Endothelial cell of umbilical vein (primary cell): ENCODE measurements at regions not wholly inside any gene's neighbourhood (a gene's known extent, or its start where the extent isn't known, plus 50 kb on each side); places are given as distances from the start of the nearest gene placed in this dataset.

Experiments used
- BruUV-seq: library from RNA; stranded (reverse); fragments of 400-500 nt; replicated peaks from 2 replicates; lab custom pipeline; 2021; lab: Mats Ljungman, UMichigan
- CTCF ChIA-PET: fragments of 300-600, 350-600 bp; sonication (Branson Sonifier 250); formaldehyde crosslinking; loops from one replicate; lab custom pipeline; 2021; ENCODE audit warnings: antibody characterized with exemption, inconsistent platforms; lab: Charles Lee
- POLR2A ChIA-PET: fragments of 300-600, 350-600 bp; sonication (Branson Sonifier 250); formaldehyde crosslinking; loops from one replicate; lab custom pipeline; 2021; ENCODE audit warnings: antibody characterized with exemption, inconsistent platforms; lab: Charles Lee
- DNase-seq: peaks from one replicate; pipeline ENCODE4 v3.0.0-alpha.2; 2011; ENCODE audit warnings: low read depth, low spot score
- FAIRE-seq: peaks from 2 replicates; lab custom pipeline; 2011; peaks lifted over from hg19 to GRCh38; lab: Jason Lieb, UNC
- H2AFZ ChIP-seq: 2 replicates; pipeline ENCODE4 v1.6.0; 2012; ENCODE audit warnings: low read depth, low read length, control low read depth, inconsistent platforms
- H3K27ac ChIP-seq: 2 replicates; pipeline ENCODE4 v1.5.1; 2011; ENCODE audit warnings: low read depth, mild to moderate bottlenecking, control low read depth, low read length, moderate library complexity; ENCODE audit not compliant: insufficient read depth
- H3K27me3 ChIP-seq, 2 experiments: 2 replicates each; pipeline versions ENCODE4 v1.6.0 to v1.6.1; 2011; ENCODE audit warnings: low read length in 2 of 2, mixed read lengths in 1 of 2; ENCODE audit not compliant: control insufficient read depth in 2 of 2, insufficient read depth in 2 of 2
- H3K36me3 ChIP-seq, 2 experiments: 2 replicates in 1 of 2; 3 replicates in 1 of 2; pipeline ENCODE4 v1.5.1; 2011; ENCODE audit warnings: low read length in 2 of 2, mild to moderate bottlenecking in 1 of 2, moderate library complexity in 1 of 2; ENCODE audit not compliant: control insufficient read depth in 2 of 2, insufficient read depth in 2 of 2; ENCODE audit errors: extremely low read depth in 1 of 2
- H3K4me1 ChIP-seq: 3 replicates; pipeline ENCODE4 v1.5.1; 2011; ENCODE audit warnings: mild to moderate bottlenecking, low read length; ENCODE audit not compliant: control insufficient read depth, insufficient read depth; ENCODE audit errors: extremely low read depth
- H3K4me2 ChIP-seq: 2 replicates; pipeline ENCODE4 v1.6.1; 2011; ENCODE audit warnings: low read length, control low read depth, mixed read lengths; ENCODE audit not compliant: insufficient read depth
- H3K4me3 ChIP-seq, 3 experiments: fragments of 200-600 bp in 1 of 3; sonication (generic), shearing (Covaris generic) in 1 of 3; replicated peaks in 1 of 3; 2 replicates each; pipeline ENCODE4 v1.5.1; 2011 to 2016; ENCODE audit warnings: control low read depth in 3 of 3, low read length in 3 of 3, mild to moderate bottlenecking in 2 of 3, inconsistent platforms in 1 of 3, low read depth in 1 of 3, moderate library complexity in 1 of 3; ENCODE audit not compliant: insufficient read depth in 1 of 3
- H3K79me2 ChIP-seq: 2 replicates; pipeline ENCODE4 v1.6.0; 2012; ENCODE audit warnings: low read length, inconsistent platforms; ENCODE audit not compliant: control insufficient read depth, insufficient read depth
- H3K9ac ChIP-seq: replicated peaks from 2 replicates; pipeline ENCODE3; 2011; ENCODE audit warnings: low read length, control low read depth; ENCODE audit not compliant: insufficient read depth; ENCODE audit errors: extremely low read depth
- H3K9me1 ChIP-seq: replicated peaks from 3 replicates; pipeline ENCODE4 v1.6.0; 2011; ENCODE audit warnings: mild to moderate bottlenecking, low read length; ENCODE audit not compliant: control insufficient read depth, insufficient read depth; ENCODE audit errors: extremely low read depth
- H3K9me3 ChIP-seq: replicated peaks from 2 replicates; pipeline ENCODE4 v1.5.1; 2012; ENCODE audit warnings: low read length, inconsistent platforms; ENCODE audit not compliant: control insufficient read depth, insufficient read depth
- H4K20me1 ChIP-seq: replicated peaks from 2 replicates; pipeline ENCODE3; 2011; ENCODE audit warnings: mild to moderate bottlenecking, low read length; ENCODE audit not compliant: control insufficient read depth, insufficient read depth; ENCODE audit errors: extremely low read depth
- CTCF ChIP-seq, 2 donors: IDR thresholded peaks; 1 replicate in 1 of 2; 2 replicates in 1 of 2; pipeline ENCODE4 v1.5.1; 2011; ENCODE audit warnings: low read length in 2 of 2, mild to moderate bottlenecking in 2 of 2, moderate library complexity in 2 of 2, control low read depth in 1 of 2, inconsistent platforms in 1 of 2, low read depth in 1 of 2; ENCODE audit not compliant: insufficient read depth in 1 of 2; ENCODE audit errors: extremely low read depth in 1 of 2
- EZH2 ChIP-seq: IDR thresholded peaks from 2 replicates; pipeline ENCODE4 v1.6.1; 2012; ENCODE audit warnings: borderline replicate concordance, low read depth, mild to moderate bottlenecking, moderate library complexity, low read length, inconsistent platforms; ENCODE audit not compliant: severe bottlenecking
- FOS ChIP-seq: IDR thresholded peaks from 2 replicates; pipeline ENCODE4 v1.6.1; 2011; ENCODE audit warnings: mild to moderate bottlenecking, low read length, moderate library complexity, borderline replicate concordance; ENCODE audit not compliant: insufficient read depth
- GATA2 ChIP-seq: IDR thresholded peaks from 2 replicates; pipeline ENCODE4 v1.7.0; 2011; ENCODE audit warnings: low read depth, mild to moderate bottlenecking, moderate library complexity, mixed read lengths, low read length; ENCODE audit not compliant: insufficient read length, insufficient read depth
- JUN ChIP-seq: IDR thresholded peaks from 2 replicates; pipeline ENCODE4 v1.6.1; 2011; ENCODE audit warnings: borderline replicate concordance, low read depth; ENCODE audit not compliant: insufficient read length, insufficient read depth
- MAX ChIP-seq: IDR thresholded peaks from 2 replicates; pipeline ENCODE4 v1.6.1; 2011; ENCODE audit not compliant: insufficient read depth, insufficient read length
- MYC ChIP-seq: IDR thresholded peaks from one replicate; pipeline ENCODE4 v1.6.1; 2011; ENCODE audit warnings: mild to moderate bottlenecking, low read depth, low read length
- POLR2A ChIP-seq: IDR thresholded peaks from 2 replicates; pipeline ENCODE4 v1.6.1; 2012; ENCODE audit warnings: low read depth, mild to moderate bottlenecking, control low read depth, low read length
- POLR2AphosphoS5 ChIP-seq: IDR thresholded peaks from 2 replicates; pipeline ENCODE4 v1.6.1; 2012; ENCODE audit warnings: low read depth, mild to moderate bottlenecking, control low read depth, low read length, moderate library complexity; ENCODE audit not compliant: insufficient read depth
- dilution Hi-C: fragments of 300-500 bp; cut with MboI; formaldehyde crosslinking; loops from one replicate; pipeline ENCODE4 v1.15.0; 2019; ENCODE audit warnings: low sequenced_read_pairs; ENCODE audit not compliant: extremely low pct_ligation_motif_present
- intact Hi-C: fragments of 100-400 bp; cut with micrococcal nuclease; formaldehyde crosslinking; loops from one replicate; pipeline ENCODE4 v1.10.0; 2022

GRCh38 chr14:41490323-41490722 is 116.4 kb upstream of the LRFN5 start:
- POLR2A ChIA-PET: no interaction called here
- dilution Hi-C loops: no loop called here

More at GRCh38 chr14:41490323-41490722, 116.4 kb upstream of the LRFN5 start:
- TF ChIP-seq GATA2: no peak
- TF ChIP-seq FOS: no peak
- no peak for TF ChIP-seq MAX
- no peak for TF ChIP-seq CTCF (IDR thresholded peaks at IDR 0.05; ENCODE audit: extremely low read depth in 1 of 2, insufficient read depth in 1 of 2, low read depth in 1 of 2, low read length in 2 of 2)
- TF ChIP-seq POLR2AphosphoS5: no peak
- no peak for TF ChIP-seq EZH2
- no peak for TF ChIP-seq MYC
- TF ChIP-seq JUN: no peak
- TF ChIP-seq POLR2A: no peak
- no peaks in the 10 kb centered on the region for H4K20me1 ChIP-seq
- no peak overlapping the region for H3K27ac ChIP-seq
- no peak overlapping the region for H3K4me2 ChIP-seq
- peaks cover 4% of the 10 kb centered on the region for H3K9me3 ChIP-seq
- no peaks in the 10 kb centered on the region for H3K4me1 ChIP-seq
- H3K9me1 ChIP-seq: no peaks in the 10 kb centered on the region
- no peaks in the 10 kb centered on the region for H3K27me3 ChIP-seq
- intact Hi-C loops: no loop called here
- no peak overlapping the region for H3K4me3 ChIP-seq
- DNase-seq (no peak), FAIRE-seq (no peak)
- CTCF ChIA-PET: no interaction called here
- no TSS peak for BruUV-seq
- H2AFZ ChIP-seq: no peak overlapping the region
- H3K79me2 ChIP-seq: no peaks in the 10 kb centered on the region
- H3K36me3 ChIP-seq: no peaks in the 10 kb centered on the region
- no peak overlapping the region for H3K9ac ChIP-seq
